Sigmoid colon (tissue), 6 donors: ENCODE measurements at regions not wholly inside any gene's neighbourhood (a gene's known extent, or its start where the extent isn't known, plus 50 kb on each side); places are given as distances from the start of the nearest gene placed in this dataset.
"Not testable (repeated sequence)": the region's sequence is repeated elsewhere in the genome, so short reads cannot be mapped to it uniquely, and the experiment has no call there.

Experiments used
- DNase-seq: peaks from one replicate; pipeline ENCODE4 v3.0.0-alpha.2; 2019
- H3K27ac ChIP-seq, 4 donors: fragments of 200-600 bp; sonication (generic); one replicate each; pipeline ENCODE4 v1.5.1; 2016 to 2019; ENCODE audit warnings: mild to moderate bottlenecking in 1 of 4
- H3K27me3 ChIP-seq, 3 donors: fragments of 200-600 bp; sonication (generic); one replicate each; pipeline ENCODE4 v1.5.1; 2019; ENCODE audit warnings: mild to moderate bottlenecking in 1 of 3
- H3K36me3 ChIP-seq, 4 donors: fragments of 200-600 bp; sonication (generic); one replicate each; pipeline ENCODE4 v1.5.1; 2016 to 2019
- H3K4me1 ChIP-seq, 4 donors: fragments of 200-600 bp; sonication (generic); one replicate each; pipeline ENCODE4 v1.5.1; 2017 to 2019
- H3K4me3 ChIP-seq, 4 donors: fragments of 200-600 bp; sonication (generic); one replicate each; pipeline ENCODE4 v1.5.1; 2017 to 2019; ENCODE audit warnings: mild to moderate bottlenecking in 2 of 4, moderate library complexity in 1 of 4
- H3K9me3 ChIP-seq, 4 donors: fragments of 200-600 bp in 3 of 4; sonication (generic) in 3 of 4; one replicate each; pipeline versions ENCODE4 v1.5.1 to v1.6.1; 2013 to 2019
- EP300 ChIP-seq, 4 donors: sonication (generic); formaldehyde crosslinking; IDR thresholded peaks; one replicate each; pipeline ENCODE4 v1.6.1; 2017; ENCODE audit warnings: antibody characterized with exemption in 4 of 4
- POLR2A ChIP-seq, 2 donors: fragments of 450-650 bp; IDR thresholded peaks; one replicate each; pipeline ENCODE4 v1.6.1; 2016; ENCODE audit warnings: antibody characterized with exemption in 2 of 2, mild to moderate bottlenecking in 2 of 2, moderate library complexity in 2 of 2
- POLR2AphosphoS5 ChIP-seq, 4 donors: sonication (generic); formaldehyde crosslinking; IDR thresholded peaks; one replicate each; pipeline ENCODE4 v1.6.1; 2017; ENCODE audit warnings: antibody characterized with exemption in 4 of 4
- WGBS, 2 donors: extraction: QIAGEN DNeasy Blood & Tissue Kit; methylation state at CpG; one replicate each; pipeline ENCODE4 v1.1.7; 2013; 5-methylcytosine and 5-hydroxymethylcytosine counted together
- intact Hi-C: fragments of 100-400 bp; cut with DNase I; formaldehyde crosslinking; loops from one replicate; pipeline ENCODE4 v1.15.1; 2023
- TF ChIP-seq, protein P1 (sequence below), 4 experiments: fragments of 450-650 bp in 3 of 4; fragments of 200-600 bp in 1 of 4; IDR thresholded peaks; one replicate each; pipeline ENCODE4 v1.5.1; 2016 to 2019; ENCODE audit warnings: antibody characterized with exemption in 4 of 4, mild to moderate bottlenecking in 3 of 4, moderate library complexity in 2 of 4
- donor health status: healthy with polysubstance abuse.
- donor health status: healthy.

DNA sequence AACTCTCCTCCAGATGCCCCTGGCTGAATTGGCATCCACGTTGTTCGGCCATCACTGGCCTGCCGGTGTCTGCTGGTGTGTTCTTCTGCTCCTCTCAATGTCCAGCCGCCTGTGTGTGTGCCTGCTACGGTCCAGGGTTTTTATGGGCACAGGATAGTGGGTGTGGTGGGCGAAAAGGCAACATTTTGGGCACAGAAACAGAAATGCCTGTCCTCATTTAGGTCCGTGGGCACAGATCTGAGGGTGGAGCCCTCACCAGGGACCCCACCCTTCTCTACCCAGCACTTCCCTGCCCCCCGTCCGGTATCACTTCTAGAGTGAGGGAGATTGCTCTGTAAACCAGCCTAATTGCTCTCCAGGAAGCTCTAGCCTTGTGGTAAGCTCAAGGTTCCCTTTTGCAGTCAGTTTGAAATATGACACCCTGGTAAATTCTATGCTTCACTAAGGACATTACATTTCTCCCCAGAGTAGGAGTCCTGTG lies 410.1 kb downstream of the MAT2B start:
- Histone ChIP-seq H3K4me3 (no peak overlapping the region), H3K27ac (no peak overlapping the region), H3K4me1 (no peaks in the 10 kb centered on the region), H3K9me3 (peaks cover 0 to 6% (median 0%) of the 10 kb centered on the region in 4 donors), H3K36me3 (no peaks in the 10 kb centered on the region), H3K27me3 (no peaks in the 10 kb centered on the region)
- no peak for DNase-seq
- 10 to 38% methylated on average over 9 of the region's 9 CpGs for WGBS, 2 donors
- intact Hi-C loops = no loop called here
- TF ChIP-seq, protein P1, sequence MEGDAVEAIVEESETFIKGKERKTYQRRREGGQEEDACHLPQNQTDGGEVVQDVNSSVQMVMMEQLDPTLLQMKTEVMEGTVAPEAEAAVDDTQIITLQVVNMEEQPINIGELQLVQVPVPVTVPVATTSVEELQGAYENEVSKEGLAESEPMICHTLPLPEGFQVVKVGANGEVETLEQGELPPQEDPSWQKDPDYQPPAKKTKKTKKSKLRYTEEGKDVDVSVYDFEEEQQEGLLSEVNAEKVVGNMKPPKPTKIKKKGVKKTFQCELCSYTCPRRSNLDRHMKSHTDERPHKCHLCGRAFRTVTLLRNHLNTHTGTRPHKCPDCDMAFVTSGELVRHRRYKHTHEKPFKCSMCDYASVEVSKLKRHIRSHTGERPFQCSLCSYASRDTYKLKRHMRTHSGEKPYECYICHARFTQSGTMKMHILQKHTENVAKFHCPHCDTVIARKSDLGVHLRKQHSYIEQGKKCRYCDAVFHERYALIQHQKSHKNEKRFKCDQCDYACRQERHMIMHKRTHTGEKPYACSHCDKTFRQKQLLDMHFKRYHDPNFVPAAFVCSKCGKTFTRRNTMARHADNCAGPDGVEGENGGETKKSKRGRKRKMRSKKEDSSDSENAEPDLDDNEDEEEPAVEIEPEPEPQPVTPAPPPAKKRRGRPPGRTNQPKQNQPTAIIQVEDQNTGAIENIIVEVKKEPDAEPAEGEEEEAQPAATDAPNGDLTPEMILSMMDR (IDR thresholded peaks at IDR 0.05) = no peak
- no peak for TF ChIP-seq POLR2AphosphoS5 (IDR thresholded peaks at IDR 0.05)
- no peak for TF ChIP-seq POLR2A (IDR thresholded peaks at IDR 0.05)
- no peak for TF ChIP-seq EP300 (IDR thresholded peaks at IDR 0.05)

DNA sequence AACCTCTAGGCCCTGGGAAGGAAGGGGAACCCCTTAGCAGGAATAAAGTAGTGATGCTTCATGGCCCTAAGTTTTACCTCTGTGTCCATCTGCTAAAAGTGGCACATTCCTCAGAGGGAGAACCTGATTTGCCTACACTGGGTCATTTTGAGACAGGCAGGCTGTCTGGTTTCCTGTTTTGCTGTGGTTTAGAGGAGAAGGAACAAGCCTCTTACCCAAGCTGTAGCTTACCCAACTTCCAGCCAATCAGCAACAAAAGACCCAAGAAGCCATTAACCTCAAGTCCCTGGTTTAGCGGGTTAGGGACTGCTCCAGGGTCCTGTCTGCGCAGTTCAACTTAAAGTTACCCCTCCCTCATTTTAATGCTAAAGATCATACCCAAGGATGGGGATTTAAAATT lies 411.0 kb downstream of the MAT2B start:
- intact Hi-C loops = no loop called here
- H3K9me3 ChIP-seq = peaks cover 0 to 10% (median 0%) of the 10 kb centered on the region in 4 donors
- no peak for DNase-seq
- TF ChIP-seq, protein P1 (IDR thresholded peaks at IDR 0.05) = no peak
- TF ChIP-seq EP300 (IDR thresholded peaks at IDR 0.05) (no peak), POLR2A (IDR thresholded peaks at IDR 0.05) (no peak), POLR2AphosphoS5 (IDR thresholded peaks at IDR 0.05) (no peak)
- 47 to 89% methylated on average over 2 of the region's 2 CpGs for WGBS, 2 donors
- no peaks in the 10 kb centered on the region for H3K36me3 ChIP-seq
- no peaks in the 10 kb centered on the region for H3K27me3 ChIP-seq
- no peak overlapping the region for H3K4me3 ChIP-seq
- no peaks in the 10 kb centered on the region for H3K4me1 ChIP-seq
- H3K27ac ChIP-seq = peak overlapping the region in 1 of 4 donors; percentile 21

DNA sequence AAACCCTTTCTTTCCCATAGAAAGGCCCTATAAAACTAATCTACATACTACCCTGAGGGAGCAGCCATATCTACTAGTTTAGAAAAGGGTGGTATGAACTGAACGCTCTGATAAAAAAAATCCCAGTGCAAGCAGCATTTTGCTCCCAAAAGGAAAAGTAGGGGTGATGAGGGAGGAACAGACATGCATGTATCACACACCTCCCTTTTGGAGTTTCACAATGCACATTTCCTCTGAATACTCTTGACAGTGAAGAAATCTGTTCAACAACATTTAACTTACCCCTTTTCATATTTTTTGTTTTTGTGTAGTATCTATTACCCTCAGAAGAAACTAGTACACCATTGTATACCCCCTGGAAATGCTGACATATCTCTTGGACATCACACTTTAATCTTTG lies 411.4 kb downstream of the MAT2B start:
- intact Hi-C loops = no loop called here

DNA sequence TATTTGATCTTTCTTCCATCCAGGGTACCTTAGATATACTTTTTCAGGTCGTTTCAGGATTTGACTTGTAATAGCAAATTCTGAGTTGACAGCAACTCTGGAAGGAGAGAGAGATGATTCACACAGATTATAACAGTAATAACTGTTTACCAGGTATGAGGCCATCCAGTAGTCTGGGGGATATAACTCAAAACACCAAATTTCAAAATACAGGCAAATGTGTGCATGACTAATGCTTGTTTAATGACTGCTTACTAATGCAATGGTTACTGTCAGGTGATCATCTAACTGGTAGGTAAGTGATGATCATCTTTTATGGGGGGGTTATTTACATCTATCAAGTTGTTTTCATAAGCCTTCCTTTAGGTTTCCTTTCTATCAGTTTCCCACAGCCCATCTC lies 412.3 kb downstream of the MAT2B start:
- H3K4me3 ChIP-seq = no peak overlapping the region
- no peaks in the 10 kb centered on the region for H3K36me3 ChIP-seq
- intact Hi-C loops = no loop called here
- WGBS, 2 donors = 68 to 75% methylated on average over 1 of the region's 1 CpG
- peaks cover 0 to 10% (median 0%) of the 10 kb centered on the region in 4 donors for H3K9me3 ChIP-seq
- H3K27ac ChIP-seq = no peak overlapping the region
- H3K4me1 ChIP-seq = no peaks in the 10 kb centered on the region
- no peak for DNase-seq
- H3K27me3 ChIP-seq = no peaks in the 10 kb centered on the region
- TF ChIP-seq POLR2A (IDR thresholded peaks at IDR 0.05) = no peak
- no peak for TF ChIP-seq EP300 (IDR thresholded peaks at IDR 0.05)
- no peak for TF ChIP-seq POLR2AphosphoS5 (IDR thresholded peaks at IDR 0.05)
- TF ChIP-seq, protein P1 (IDR thresholded peaks at IDR 0.05) = no peak

More for the DNA sequence above, 411.4 kb downstream of the MAT2B start:
- peaks cover 0 to 10% (median 0%) of the 10 kb centered on the region in 4 donors for H3K9me3 ChIP-seq
- H3K27ac ChIP-seq = no peak overlapping the region
- TF ChIP-seq, protein P1 (IDR thresholded peaks at IDR 0.05) = no peak
- no peaks in the 10 kb centered on the region for H3K27me3 ChIP-seq
- no peak for DNase-seq
- H3K4me3 ChIP-seq = no peak overlapping the region
- no peaks in the 10 kb centered on the region for H3K36me3 ChIP-seq
- WGBS, 2 donors = 91 to 92% methylated on average over 1 of the region's 1 CpG
- H3K4me1 ChIP-seq = no peaks in the 10 kb centered on the region

DNA sequence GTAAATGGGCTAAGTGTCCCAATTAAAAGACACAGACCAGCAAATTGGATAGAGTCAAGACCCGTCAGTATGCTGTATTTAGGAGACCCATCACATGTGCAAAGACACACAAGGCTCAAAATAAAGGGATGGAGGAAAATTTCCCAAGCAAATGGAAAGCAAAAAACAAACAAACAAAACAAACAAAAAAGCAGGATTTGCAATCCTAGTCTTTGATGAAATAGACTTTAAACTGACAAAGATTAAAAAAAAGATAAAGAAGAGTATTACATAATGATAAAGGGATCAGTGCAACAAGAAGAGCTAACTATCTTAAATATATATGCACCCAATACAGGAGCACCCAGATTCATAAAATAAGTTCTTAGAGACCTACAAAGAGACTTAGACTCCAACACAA lies 429.6 kb downstream of the MAT2B start:
- H3K4me1 ChIP-seq, H3K27me3 ChIP-seq, H3K4me3 ChIP-seq, H3K27ac ChIP-seq, H3K9me3 ChIP-seq, H3K36me3 ChIP-seq, intact Hi-C loops, DNase-seq: not testable (repeated sequence)
- WGBS, 2 donors = 88 to 97% methylated on average over 1 of the region's 1 CpG
